GM19239 (cell line): ENCODE measurements at regions not wholly inside any gene's neighbourhood (a gene's known extent, or its start where the extent isn't known, plus 50 kb on each side); places are given as distances from the start of the nearest gene placed in this dataset.

Experiments used
- DNase-seq: peaks from one replicate; pipeline ENCODE4 v3.0.0; 2011; ENCODE audit warnings: low spot score; ENCODE audit not compliant: insufficient read length
- FAIRE-seq: peaks from 2 replicates; lab custom pipeline; 2011; peaks lifted over from hg19 to GRCh38; lab: Jason Lieb, UNC

DNA sequence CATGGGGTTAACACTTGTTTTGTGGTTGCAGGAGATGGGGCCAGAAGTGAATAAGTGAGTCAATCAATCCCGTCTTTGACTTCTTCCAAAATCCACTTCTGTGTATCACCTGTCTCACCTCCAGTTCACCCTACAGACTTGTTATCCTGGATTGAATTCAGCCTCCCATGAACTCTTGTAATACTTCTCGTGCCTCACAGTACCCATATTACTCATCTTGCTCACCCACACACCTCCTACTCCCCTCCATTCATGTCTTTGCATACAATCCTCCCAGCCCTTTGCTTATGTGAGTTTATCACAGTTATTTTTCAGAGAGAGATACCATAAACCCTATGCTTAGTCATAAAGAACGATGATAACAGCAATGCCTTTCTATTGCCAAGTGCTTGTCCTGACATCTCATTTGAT lies 52.9 kb upstream of the PAPPA start:
- no peak for FAIRE-seq
- DNase-seq = no peak

DNA sequence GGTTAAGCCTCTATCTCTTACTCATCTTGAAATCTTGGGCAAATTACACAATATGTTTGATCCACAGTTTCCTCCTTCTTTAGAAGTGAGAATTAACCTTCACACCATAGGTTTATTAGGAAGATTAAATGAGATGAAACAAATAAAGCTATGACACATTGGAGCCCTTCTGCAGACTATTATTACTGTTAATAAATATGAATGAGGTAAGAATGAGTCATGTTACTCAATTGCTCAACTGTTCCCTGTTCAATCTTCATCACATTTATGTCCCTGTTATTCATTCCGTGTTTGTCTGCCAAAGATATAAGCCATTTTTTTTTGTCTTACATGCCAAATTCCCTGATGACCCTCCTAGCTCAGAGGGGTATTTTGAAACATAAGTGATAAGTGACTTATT lies 52.1 kb upstream of the PAPPA start:
- DNase-seq (no peak), FAIRE-seq (no peak)

DNA sequence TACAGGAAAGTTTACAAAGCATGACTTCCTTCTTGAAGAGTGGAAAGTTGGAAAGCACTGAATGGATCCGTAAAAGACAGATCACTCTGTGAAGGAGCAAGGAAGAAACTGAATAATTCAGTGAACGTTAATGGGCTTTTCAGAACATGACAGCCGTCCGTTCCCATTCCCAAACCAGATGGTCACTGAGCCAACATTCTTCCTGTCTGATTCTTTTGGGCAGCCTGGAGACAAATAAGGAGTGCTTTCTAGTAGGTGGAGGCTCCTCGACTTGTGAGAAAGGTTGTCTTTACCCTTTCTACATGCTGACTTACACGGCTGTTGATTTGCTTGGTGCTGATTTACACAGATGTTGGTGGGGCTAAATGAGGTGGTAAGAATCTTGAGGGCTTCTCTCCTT lies 51.0 kb upstream of the PAPPA start:
- DNase-seq = no peak
- FAIRE-seq = no peak
